ENCODE measurements at regions not wholly inside any gene's neighbourhood (a gene's known extent, or its start where the extent isn't known, plus 50 kb on each side); places are given as distances from the start of the nearest gene placed in this dataset.

GRCh38 chr3:83894223-83894622, 1064.6 kb upstream of the CADM2 start:
- no peaks in the 10 kb centered on the region for H3K36me3 Mint-ChIP-seq (ENCODE audit: insufficient read depth in 1 of 3, low read depth in 3 of 3)
- H2BK120ac ChIP-seq (ENCODE audit: low read depth, low read length, poor library complexity, severe bottlenecking), result no peak overlapping the region
- no peak overlapping the region for H2BK5ac ChIP-seq (ENCODE audit: insufficient read length, low read length)
- H2BK20ac ChIP-seq (ENCODE audit: low read depth, low read length, poor library complexity, severe bottlenecking), result no peak overlapping the region
- no peaks in the 10 kb centered on the region for H3K4me1 ChIP-seq (ENCODE audit: insufficient read depth, low read length)
- no peak overlapping the region for H3K9ac ChIP-seq (ENCODE audit: extremely low read depth, insufficient read length, low read length)
- WGBS (ENCODE audit: extremely low coverage, insufficient read length, low lambda C conversion rate), result no CpG with 5 or more reads among the region's 2 CpGs
- no peaks in the 10 kb centered on the region for H3K9me3 Mint-ChIP-seq
- no peak overlapping the region for H2BK15ac ChIP-seq (ENCODE audit: low read depth, low read length)
- H3K56ac ChIP-seq (ENCODE audit: insufficient read length, low read depth, low read length), result no peak overlapping the region
- H2AFZ ChIP-seq (ENCODE audit: low read length), result no peak overlapping the region
- TF ChIP-seq, protein P1, sequence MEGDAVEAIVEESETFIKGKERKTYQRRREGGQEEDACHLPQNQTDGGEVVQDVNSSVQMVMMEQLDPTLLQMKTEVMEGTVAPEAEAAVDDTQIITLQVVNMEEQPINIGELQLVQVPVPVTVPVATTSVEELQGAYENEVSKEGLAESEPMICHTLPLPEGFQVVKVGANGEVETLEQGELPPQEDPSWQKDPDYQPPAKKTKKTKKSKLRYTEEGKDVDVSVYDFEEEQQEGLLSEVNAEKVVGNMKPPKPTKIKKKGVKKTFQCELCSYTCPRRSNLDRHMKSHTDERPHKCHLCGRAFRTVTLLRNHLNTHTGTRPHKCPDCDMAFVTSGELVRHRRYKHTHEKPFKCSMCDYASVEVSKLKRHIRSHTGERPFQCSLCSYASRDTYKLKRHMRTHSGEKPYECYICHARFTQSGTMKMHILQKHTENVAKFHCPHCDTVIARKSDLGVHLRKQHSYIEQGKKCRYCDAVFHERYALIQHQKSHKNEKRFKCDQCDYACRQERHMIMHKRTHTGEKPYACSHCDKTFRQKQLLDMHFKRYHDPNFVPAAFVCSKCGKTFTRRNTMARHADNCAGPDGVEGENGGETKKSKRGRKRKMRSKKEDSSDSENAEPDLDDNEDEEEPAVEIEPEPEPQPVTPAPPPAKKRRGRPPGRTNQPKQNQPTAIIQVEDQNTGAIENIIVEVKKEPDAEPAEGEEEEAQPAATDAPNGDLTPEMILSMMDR (conservative IDR thresholded peaks at IDR 0.05), result no peak
- no peak overlapping the region for H3K4me2 ChIP-seq (ENCODE audit: insufficient read depth, insufficient read length, low read length)
- no peaks in the 10 kb centered on the region for H3K27me3 ChIP-seq (ENCODE audit: insufficient read depth, low read length)
- H2BK12ac ChIP-seq (ENCODE audit: insufficient read length, low read depth, low read length), result no peak overlapping the region
- no peak overlapping the region for H3K27ac Mint-ChIP-seq
- H3K79me2 ChIP-seq (ENCODE audit: insufficient read depth, low read length), result no peaks in the 10 kb centered on the region
- no peak overlapping the region for H4K8ac ChIP-seq (replicated peaks; ENCODE audit: insufficient read length, low read depth, low read length)
- no peak overlapping the region for H3K4ac ChIP-seq (ENCODE audit: low read depth, low read length)
- H2AK5ac ChIP-seq (ENCODE audit: insufficient read length, low read length), result no peak overlapping the region
- H3K79me1 ChIP-seq (ENCODE audit: insufficient read depth, low read depth, low read length, poor library complexity, severe bottlenecking), result no peaks in the 10 kb centered on the region
- H3K23ac ChIP-seq (ENCODE audit: insufficient read length, low read depth, low read length), result no peak overlapping the region
- H3K23me2 ChIP-seq (ENCODE audit: insufficient read length, low read depth, low read length, poor library complexity, severe bottlenecking), result no peaks in the 10 kb centered on the region
- H3K27ac ChIP-seq (ENCODE audit: insufficient read length, low read depth, low read length), result no peak overlapping the region
- H4K5ac ChIP-seq (ENCODE audit: insufficient read length, low read depth, low read length), result no peak overlapping the region
- H3T11ph ChIP-seq (ENCODE audit: low read length), result no peak overlapping the region
- H3K4me3 Mint-ChIP-seq, result no peak overlapping the region
- no peak overlapping the region for H4K91ac ChIP-seq (ENCODE audit: insufficient read length, low read depth, low read length)
- no peak for DNase-seq
- H3K27me3 Mint-ChIP-seq (ENCODE audit: low read depth), result no peaks in the 10 kb centered on the region; the same call in 1 of the 2 replicates
- no peaks in the 10 kb centered on the region for H3K4me1 Mint-ChIP-seq
- H3K18ac ChIP-seq (ENCODE audit: insufficient read length, low read depth, low read length), result no peak overlapping the region
- no peaks in the 10 kb centered on the region for H4K20me1 ChIP-seq (ENCODE audit: control insufficient read depth, insufficient read depth, insufficient read length)
- no peaks in the 10 kb centered on the region for H3K9me3 ChIP-seq (ENCODE audit: control insufficient read depth, low read depth, low read length)
- H3K14ac ChIP-seq (ENCODE audit: insufficient read depth, low read length), result no peak overlapping the region
